ENCODE measurements at regions not wholly inside any gene's neighbourhood (a gene's known extent, or its start where the extent isn't known, plus 50 kb on each side); places are given as distances from the start of the nearest gene placed in this dataset.
"Not testable (repeated sequence)": the region's sequence is repeated elsewhere in the genome, so short reads cannot be mapped to it uniquely, and the experiment has no call there.

GRCh38 chr6:166788846-166789529, 161.9 kb upstream of the RPS6KA2 start:
- not testable (repeated sequence) for TF ChIP-seq POLR2A, CTCF (IDR thresholded peaks at IDR 0.05)
